ENCODE measurements at regions not wholly inside any gene's neighbourhood (a gene's known extent, or its start where the extent isn't known, plus 50 kb on each side); places are given as distances from the start of the nearest gene placed in this dataset.

- Mint-ChIP-seq H3K9me3 (ENCODE audit: unreplicated experiment) (peaks cover 20% of the 10 kb centered on the region), H3K4me3 (ENCODE audit: unreplicated experiment) (no peak overlapping the region), H3K4me1 (ENCODE audit: low read depth, unreplicated experiment) (peaks cover 37% of the 10 kb centered on the region), H3K27ac (ENCODE audit: unreplicated experiment) (peak overlapping the region; percentile 95), H3K27me3 (ENCODE audit: unreplicated experiment) (peaks cover 14% of the 10 kb centered on the region), H3K36me3 (ENCODE audit: unreplicated experiment) (peaks cover 12% of the 10 kb centered on the region)
- TF ChIP-seq, protein P1, sequence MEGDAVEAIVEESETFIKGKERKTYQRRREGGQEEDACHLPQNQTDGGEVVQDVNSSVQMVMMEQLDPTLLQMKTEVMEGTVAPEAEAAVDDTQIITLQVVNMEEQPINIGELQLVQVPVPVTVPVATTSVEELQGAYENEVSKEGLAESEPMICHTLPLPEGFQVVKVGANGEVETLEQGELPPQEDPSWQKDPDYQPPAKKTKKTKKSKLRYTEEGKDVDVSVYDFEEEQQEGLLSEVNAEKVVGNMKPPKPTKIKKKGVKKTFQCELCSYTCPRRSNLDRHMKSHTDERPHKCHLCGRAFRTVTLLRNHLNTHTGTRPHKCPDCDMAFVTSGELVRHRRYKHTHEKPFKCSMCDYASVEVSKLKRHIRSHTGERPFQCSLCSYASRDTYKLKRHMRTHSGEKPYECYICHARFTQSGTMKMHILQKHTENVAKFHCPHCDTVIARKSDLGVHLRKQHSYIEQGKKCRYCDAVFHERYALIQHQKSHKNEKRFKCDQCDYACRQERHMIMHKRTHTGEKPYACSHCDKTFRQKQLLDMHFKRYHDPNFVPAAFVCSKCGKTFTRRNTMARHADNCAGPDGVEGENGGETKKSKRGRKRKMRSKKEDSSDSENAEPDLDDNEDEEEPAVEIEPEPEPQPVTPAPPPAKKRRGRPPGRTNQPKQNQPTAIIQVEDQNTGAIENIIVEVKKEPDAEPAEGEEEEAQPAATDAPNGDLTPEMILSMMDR (IDR thresholded peaks at IDR 0.05; ENCODE audit: partially characterized antibody, unreplicated experiment) = no peak
- peak; percentile 51 for DNase-seq
These were observed 187.7 kb upstream of the LHX5 start for GRCh38 chr12:113659416-113659815.

DNA sequence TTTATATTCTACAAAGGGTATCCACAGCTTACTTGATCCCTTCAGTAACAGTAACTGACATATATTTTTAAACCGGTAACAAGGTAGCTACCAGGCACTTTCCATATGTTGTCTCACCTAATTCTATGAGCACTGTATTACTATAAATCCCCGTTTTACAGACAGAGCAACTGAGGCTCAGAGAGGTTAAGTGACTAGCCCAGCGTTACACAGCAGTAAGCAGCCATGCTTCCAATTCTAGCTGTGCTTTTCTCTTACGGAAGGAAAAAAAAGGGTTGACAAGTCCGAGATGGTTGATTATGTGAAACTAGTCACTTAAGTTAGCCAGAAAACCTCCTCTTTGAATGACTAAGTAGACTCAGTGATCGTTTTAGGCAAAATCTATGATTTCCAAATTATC is 187.3 kb upstream of the LHX5 start:
- Mint-ChIP-seq H3K36me3 (ENCODE audit: unreplicated experiment) (peaks cover 12% of the 10 kb centered on the region), H3K27ac (ENCODE audit: unreplicated experiment) (peak overlapping the region; percentile 95), H3K9me3 (ENCODE audit: unreplicated experiment) (peaks cover 20% of the 10 kb centered on the region), H3K4me1 (ENCODE audit: low read depth, unreplicated experiment) (peaks cover 34% of the 10 kb centered on the region), H3K27me3 (ENCODE audit: unreplicated experiment) (peaks cover 14% of the 10 kb centered on the region), H3K4me3 (ENCODE audit: unreplicated experiment) (no peak overlapping the region)
- TF ChIP-seq, protein P1 (IDR thresholded peaks at IDR 0.05; ENCODE audit: partially characterized antibody, unreplicated experiment) = no peak
- DNase-seq = no peak

- TF ChIP-seq, protein P1 (IDR thresholded peaks at IDR 0.05; ENCODE audit: partially characterized antibody, unreplicated experiment) = no peak
- peaks cover 25% of the 10 kb centered on the region for H3K4me1 Mint-ChIP-seq (ENCODE audit: low read depth, unreplicated experiment)
- H3K27ac Mint-ChIP-seq (ENCODE audit: unreplicated experiment) = peak overlapping the region; percentile 36
- no peak overlapping the region for H3K4me3 Mint-ChIP-seq (ENCODE audit: unreplicated experiment)
- H3K36me3 Mint-ChIP-seq (ENCODE audit: unreplicated experiment) = peaks cover 12% of the 10 kb centered on the region
- peaks cover 17% of the 10 kb centered on the region for H3K9me3 Mint-ChIP-seq (ENCODE audit: unreplicated experiment)
- no peak for DNase-seq
- peaks cover 14% of the 10 kb centered on the region for H3K27me3 Mint-ChIP-seq (ENCODE audit: unreplicated experiment)
These were observed 186.5 kb upstream of the LHX5 start for GRCh38 chr12:113658006-113658655.

- H3K4me1 Mint-ChIP-seq (ENCODE audit: low read depth, unreplicated experiment) = peaks cover 21% of the 10 kb centered on the region
- no peak overlapping the region for H3K4me3 Mint-ChIP-seq (ENCODE audit: unreplicated experiment)
- no peak for DNase-seq
- peak overlapping the region; percentile 38 for H3K27ac Mint-ChIP-seq (ENCODE audit: unreplicated experiment)
- peaks cover 13% of the 10 kb centered on the region for H3K9me3 Mint-ChIP-seq (ENCODE audit: unreplicated experiment)
- TF ChIP-seq, protein P1 (IDR thresholded peaks at IDR 0.05; ENCODE audit: partially characterized antibody, unreplicated experiment) = no peak
- peaks cover 8% of the 10 kb centered on the region for H3K27me3 Mint-ChIP-seq (ENCODE audit: unreplicated experiment)
- peaks cover 12% of the 10 kb centered on the region for H3K36me3 Mint-ChIP-seq (ENCODE audit: unreplicated experiment)
These were observed 184.2 kb upstream of the LHX5 start for GRCh38 chr12:113655919-113656318.

DNA sequence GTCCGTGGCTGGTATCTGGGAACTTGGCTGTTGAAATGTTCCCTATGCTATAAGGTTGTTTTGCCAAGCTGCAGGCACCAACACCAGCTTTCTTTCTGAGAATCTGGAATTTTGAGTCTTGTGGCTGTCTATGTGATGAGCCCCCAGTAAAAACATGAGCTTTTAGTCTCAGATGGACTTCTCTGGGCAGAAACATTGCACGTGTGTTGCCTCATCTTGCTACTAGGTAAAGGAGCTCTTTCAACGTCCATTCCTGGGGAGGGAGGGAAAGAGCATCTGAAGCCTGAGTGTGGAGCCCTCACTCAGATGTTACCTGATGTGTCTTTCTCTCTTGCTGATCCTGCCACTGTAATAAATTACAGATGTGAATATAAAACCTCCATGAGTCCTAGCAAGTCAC is 183.8 kb upstream of the LHX5 start:
- H3K9me3 Mint-ChIP-seq (ENCODE audit: unreplicated experiment) = peaks cover 13% of the 10 kb centered on the region
- peaks cover 7% of the 10 kb centered on the region for H3K27me3 Mint-ChIP-seq (ENCODE audit: unreplicated experiment)
- H3K27ac Mint-ChIP-seq (ENCODE audit: unreplicated experiment) = no peak overlapping the region
- H3K4me3 Mint-ChIP-seq (ENCODE audit: unreplicated experiment) = no peak overlapping the region
- peaks cover 19% of the 10 kb centered on the region for H3K4me1 Mint-ChIP-seq (ENCODE audit: low read depth, unreplicated experiment)
- TF ChIP-seq, protein P1 (IDR thresholded peaks at IDR 0.05; ENCODE audit: partially characterized antibody, unreplicated experiment) = no peak
- peaks cover 12% of the 10 kb centered on the region for H3K36me3 Mint-ChIP-seq (ENCODE audit: unreplicated experiment)
- no peak for DNase-seq
